HFFc6 (cell line): ENCODE measurements at regions not wholly inside any gene's neighbourhood (a gene's known extent, or its start where the extent isn't known, plus 50 kb on each side); places are given as distances from the start of the nearest gene placed in this dataset.

ENCODE experiments used
- DNase-seq: peaks from one replicate; pipeline ENCODE4 v3.0.0-alpha.2; 2018
- H3K27ac Mint-ChIP-seq: 2 replicates; pipeline ENCODE4 v1.8.0; 2020; ENCODE audit warnings: mild to moderate bottlenecking, mixed read lengths
- H3K27me3 Mint-ChIP-seq: 2 replicates; pipeline ENCODE4 v1.8.0; 2021; ENCODE audit warnings: mild to moderate bottlenecking, moderate library complexity, mixed read lengths; ENCODE audit not compliant: insufficient read depth
- H3K36me3 Mint-ChIP-seq: 2 replicates; pipeline ENCODE4 v1.8.0; 2021; ENCODE audit warnings: low read depth, mixed read lengths
- H3K4me1 Mint-ChIP-seq: 2 replicates; pipeline ENCODE4 v1.8.0; 2020; ENCODE audit warnings: low read depth, mixed read lengths
- H3K4me3 Mint-ChIP-seq: 2 replicates; pipeline ENCODE4 v1.8.0; 2020; ENCODE audit warnings: mild to moderate bottlenecking, moderate library complexity, mixed read lengths
- H3K9me3 Mint-ChIP-seq: 2 replicates; pipeline ENCODE4 v1.8.0; 2020; ENCODE audit warnings: mild to moderate bottlenecking, mixed read lengths
- CTCF ChIP-seq: fragments of 200-600 bp; sonication (generic); IDR thresholded peaks from 2 replicates; pipeline ENCODE4 v1.5.0; 2021; ENCODE audit warnings: antibody characterized with exemption, mild to moderate bottlenecking

GRCh38 chr18:40553029-40553428 lies 1402.0 kb upstream of the PIK3C3 start:
- Mint-ChIP-seq H3K4me3 (no peak overlapping the region), H3K9me3 (peaks cover 34% of the 10 kb centered on the region), H3K27ac (no peak overlapping the region), H3K4me1 (no peaks in the 10 kb centered on the region), H3K36me3 (no peaks in the 10 kb centered on the region; the same call in 1 of the 2 replicates), H3K27me3 (no peaks in the 10 kb centered on the region)
- DNase-seq: no peak
- no peak for TF ChIP-seq CTCF

GRCh38 chr18:40546875-40547274 lies 1408.2 kb upstream of the PIK3C3 start:
- no peak for TF ChIP-seq CTCF
- no peak overlapping the region for H3K27ac Mint-ChIP-seq
- H3K4me1 Mint-ChIP-seq: no peaks in the 10 kb centered on the region
- H3K36me3 Mint-ChIP-seq: no peaks in the 10 kb centered on the region; the same call in 1 of the 2 replicates
- no peak for DNase-seq
- peaks cover 24% of the 10 kb centered on the region for H3K9me3 Mint-ChIP-seq
- H3K4me3 Mint-ChIP-seq: no peak overlapping the region
- no peaks in the 10 kb centered on the region for H3K27me3 Mint-ChIP-seq

- Mint-ChIP-seq H3K4me1 (no peaks in the 10 kb centered on the region), H3K9me3 (peaks cover 7% of the 10 kb centered on the region; the same call in 1 of the 2 replicates), H3K36me3 (no peaks in the 10 kb centered on the region), H3K27me3 (peaks cover 3% of the 10 kb centered on the region; the same call in 1 of the 2 replicates), H3K4me3 (no peak overlapping the region), H3K27ac (no peak overlapping the region)
- no peak for TF ChIP-seq CTCF
- no peak for DNase-seq
These were observed 1420.3 kb upstream of the PIK3C3 start for GRCh38 chr18:40534723-40535122.

GRCh38 chr18:40532046-40532445 lies 1423.0 kb upstream of the PIK3C3 start:
- H3K36me3 Mint-ChIP-seq: no peaks in the 10 kb centered on the region
- DNase-seq: no peak
- H3K4me1 Mint-ChIP-seq: no peaks in the 10 kb centered on the region
- H3K4me3 Mint-ChIP-seq: no peak overlapping the region
- peaks cover 4% of the 10 kb centered on the region; the same call in 1 of the 2 replicates for H3K9me3 Mint-ChIP-seq
- no peak overlapping the region for H3K27ac Mint-ChIP-seq
- TF ChIP-seq CTCF: no peak
- H3K27me3 Mint-ChIP-seq: peaks cover 3% of the 10 kb centered on the region; the same call in 1 of the 2 replicates

GRCh38 chr18:40531051-40531450 lies 1424.0 kb upstream of the PIK3C3 start:
- Mint-ChIP-seq H3K4me1 (no peaks in the 10 kb centered on the region), H3K36me3 (no peaks in the 10 kb centered on the region), H3K27ac (no peak overlapping the region), H3K4me3 (no peak overlapping the region), H3K9me3 (peaks cover under 1% of the 10 kb centered on the region; the same call in 1 of the 2 replicates), H3K27me3 (peaks cover 3% of the 10 kb centered on the region; the same call in 1 of the 2 replicates)
- TF ChIP-seq CTCF: no peak
- DNase-seq: no peak

GRCh38 chr18:40529478-40529877 lies 1425.6 kb upstream of the PIK3C3 start:
- Mint-ChIP-seq H3K36me3 (no peaks in the 10 kb centered on the region), H3K4me3 (no peak overlapping the region), H3K9me3 (peaks cover 1% of the 10 kb centered on the region), H3K4me1 (no peaks in the 10 kb centered on the region), H3K27me3 (no peaks in the 10 kb centered on the region), H3K27ac (no peak overlapping the region)
- TF ChIP-seq CTCF: peak; percentile 32; the same call in 1 of the 2 replicates
- no peak for DNase-seq
